T follicular helper cell (primary cell): ENCODE measurements at regions not wholly inside any gene's neighbourhood (a gene's known extent, or its start where the extent isn't known, plus 50 kb on each side); places are given as distances from the start of the nearest gene placed in this dataset.
"Not testable (repeated sequence)": the region's sequence is repeated elsewhere in the genome, so short reads cannot be mapped to it uniquely, and the experiment has no call there.

ENCODE experiments used
- DNase-seq: peaks from one replicate; pipeline ENCODE4 v3.0.0-alpha.2; 2020; ENCODE audit warnings: low read depth

DNA sequence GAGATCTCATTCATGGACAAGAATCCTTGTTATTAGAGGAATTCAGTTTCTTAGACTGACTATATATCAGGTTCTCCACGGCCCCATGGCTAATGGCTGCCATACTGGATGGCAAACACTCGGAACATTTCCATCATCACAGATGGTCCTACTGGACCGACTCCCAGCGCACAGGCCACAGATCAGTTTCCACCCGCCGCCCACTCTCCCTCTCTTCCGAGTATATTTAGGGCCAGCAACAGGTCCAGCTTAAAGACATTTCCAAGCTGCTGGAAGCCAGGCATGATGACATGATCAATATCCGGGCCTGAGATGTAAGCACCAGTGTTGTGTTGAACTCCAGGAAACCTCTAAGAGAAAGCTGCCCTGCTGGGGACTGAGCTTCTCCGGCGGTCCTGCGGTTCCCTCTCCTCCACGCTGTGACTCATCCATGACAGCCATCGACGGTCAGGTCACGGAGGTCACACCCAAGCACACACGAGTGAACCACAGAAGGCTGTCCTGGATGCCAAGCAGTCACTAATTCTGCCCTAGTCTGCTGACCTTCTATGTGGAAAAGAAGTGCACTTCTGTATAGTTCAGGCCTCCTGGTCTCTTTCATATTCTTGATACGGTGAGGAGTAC is 64.4 kb upstream of the LPCAT1 start:
- not testable (repeated sequence) for DNase-seq

- DNase-seq = not testable (repeated sequence)
Measured at GRCh38 chr5:1583081-1583875, 59.5 kb upstream of the LPCAT1 start.

DNA sequence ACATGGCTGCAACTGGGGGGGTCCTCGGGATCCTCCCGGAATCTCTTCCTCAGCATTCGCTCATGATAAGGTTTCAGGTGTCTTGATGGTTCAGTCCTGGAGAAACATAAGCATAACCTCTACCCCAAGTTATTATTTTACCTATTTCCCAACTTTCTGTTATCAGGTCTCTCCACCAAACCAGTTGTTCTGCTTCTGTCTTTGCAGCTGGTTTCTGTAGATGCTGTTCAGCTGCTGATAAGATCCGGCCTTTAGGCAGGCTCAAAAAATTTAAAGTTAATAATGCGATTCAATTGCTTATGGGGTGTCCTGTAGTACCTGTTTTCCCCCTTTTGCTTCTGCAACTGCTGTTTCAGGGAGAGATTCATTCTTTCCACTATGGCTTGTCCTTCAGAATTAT is 55.6 kb upstream of the LPCAT1 start:
- DNase-seq = not testable (repeated sequence)

GRCh38 chr5:1576851-1577250 is 53.1 kb upstream of the LPCAT1 start:
- DNase-seq = not testable (repeated sequence)

DNA sequence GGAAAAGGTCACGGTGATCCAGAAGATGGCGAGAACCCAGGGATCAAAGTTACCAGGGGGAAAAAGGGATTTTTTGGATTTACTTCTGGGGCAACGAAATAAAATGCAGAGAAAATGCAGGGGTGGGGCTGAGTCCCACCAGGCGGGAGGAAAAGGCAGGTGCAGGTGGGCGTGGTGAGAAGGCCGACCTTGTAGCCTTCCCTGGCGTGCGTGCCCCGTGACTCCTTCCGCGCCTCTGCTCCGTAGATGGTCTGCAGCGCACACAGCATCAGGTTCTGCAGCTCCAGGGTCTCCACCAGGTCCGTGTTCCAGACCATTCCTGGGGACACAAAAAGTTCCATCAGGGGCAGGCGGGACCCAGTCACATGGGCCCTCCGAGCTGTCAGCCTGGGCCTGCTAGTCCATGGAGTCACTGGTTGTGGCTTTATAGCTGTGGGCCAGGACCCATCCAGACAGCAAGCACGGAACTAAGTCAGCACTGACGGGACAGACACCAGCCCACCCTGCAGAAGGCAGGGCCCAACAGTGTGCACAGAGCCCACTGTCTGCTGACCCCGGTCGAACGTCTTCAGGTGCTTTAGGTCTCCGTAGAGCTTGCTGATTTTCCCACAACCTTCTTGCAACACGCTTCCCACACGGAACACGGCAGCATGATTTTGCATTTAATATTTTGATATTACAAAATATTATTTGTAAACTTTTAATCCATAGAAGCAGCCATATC is 52.4 kb upstream of the LPCAT1 start:
- DNase-seq = not testable (repeated sequence)

- not testable (repeated sequence) for DNase-seq
Measured at GRCh38 chr5:1575491-1575890, 51.7 kb upstream of the LPCAT1 start.

- not testable (repeated sequence) for DNase-seq
Measured at GRCh38 chr5:1574023-1574318, 50.2 kb upstream of the LPCAT1 start.

DNA sequence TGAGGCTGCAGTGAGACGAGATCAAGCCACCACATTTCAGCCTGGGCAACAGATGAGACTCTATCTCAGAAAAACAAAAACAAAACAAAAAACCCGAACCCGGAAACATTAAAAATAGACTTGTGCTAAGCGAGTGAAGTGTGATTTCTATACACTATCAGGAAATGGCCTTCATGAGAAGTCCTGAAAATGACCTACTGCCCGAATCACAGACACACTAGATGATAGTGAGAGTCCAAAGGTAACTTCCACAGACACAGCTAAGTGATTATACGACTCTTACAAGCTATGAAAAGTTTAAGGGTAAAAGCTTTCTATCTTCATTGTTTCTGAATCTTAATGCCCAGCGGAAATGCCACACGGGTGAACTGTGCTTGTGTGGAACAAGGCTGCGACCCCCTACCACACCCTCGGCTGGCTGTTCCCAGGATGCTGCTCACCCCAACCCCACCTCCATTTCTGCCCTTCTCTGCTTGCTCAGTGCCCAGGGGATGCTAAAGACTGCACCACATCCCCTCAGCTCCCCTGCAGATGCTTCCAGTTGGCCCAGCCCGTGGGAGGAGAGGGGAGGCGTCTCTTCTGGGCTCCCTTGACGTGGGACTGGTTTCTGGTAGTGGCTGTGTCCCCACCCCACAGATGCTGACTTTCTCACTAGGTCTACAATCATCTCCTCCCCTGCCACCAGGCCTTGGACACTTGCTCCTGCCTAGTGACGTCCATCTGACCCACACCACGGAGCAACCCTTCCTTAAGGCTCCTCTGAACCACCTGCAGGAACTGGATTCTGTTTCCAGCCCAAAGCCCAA is 49.7 kb upstream of the LPCAT1 start:
- DNase-seq = not testable (repeated sequence)
